CD14-positive monocyte (primary cell): ENCODE measurements at regions not wholly inside any gene's neighbourhood (a gene's known extent, or its start where the extent isn't known, plus 50 kb on each side); places are given as distances from the start of the nearest gene placed in this dataset.

Experiments used
- DNase-seq, 3 donors: peaks; one replicate each; pipeline ENCODE4 v3.0.0-alpha.2; 2011 to 2022
- H2AFZ ChIP-seq: 2 replicates; pipeline ENCODE4 v1.6.0; 2012; ENCODE audit warnings: mild to moderate bottlenecking, low read depth, low read length, inconsistent platforms; ENCODE audit not compliant: insufficient read depth, poor library complexity, severe bottlenecking
- H3K27ac ChIP-seq, 2 donors: 1 replicate in 1 of 2; 2 replicates in 1 of 2; pipeline ENCODE4 v1.5.1; 2012 to 2013; ENCODE audit warnings: low read length in 2 of 2, control low read depth in 1 of 2, inconsistent platforms in 1 of 2, low read depth in 1 of 2, mild to moderate bottlenecking in 1 of 2
- H3K27me3 ChIP-seq, 2 donors: one replicate each; pipeline versions ENCODE4 v1.6.0 to v1.6.1; 2011 to 2013; ENCODE audit warnings: low read length in 2 of 2; ENCODE audit not compliant: control insufficient read depth in 2 of 2, insufficient read depth in 2 of 2
- H3K36me3 ChIP-seq, 2 donors: replicated peaks in 1 of 2; 1 replicate in 1 of 2; 2 replicates in 1 of 2; pipeline versions ENCODE4 v1.5.1 to v1.6.1; 2012 to 2013; ENCODE audit warnings: low read length in 2 of 2, control low read depth in 1 of 2, inconsistent platforms in 1 of 2, mild to moderate bottlenecking in 1 of 2; ENCODE audit not compliant: insufficient read depth in 2 of 2, control insufficient read depth in 1 of 2
- H3K4me1 ChIP-seq, 2 donors: 1 replicate in 1 of 2; 2 replicates in 1 of 2; pipeline versions ENCODE4 v1.5.1 to v1.6.1; 2012 to 2013; ENCODE audit warnings: low read length in 2 of 2, control low read depth in 1 of 2, inconsistent platforms in 1 of 2, mild to moderate bottlenecking in 1 of 2, moderate library complexity in 1 of 2; ENCODE audit not compliant: insufficient read depth in 2 of 2, control insufficient read depth in 1 of 2
- H3K4me2 ChIP-seq: replicated peaks from 2 replicates; pipeline ENCODE3; 2012; ENCODE audit warnings: low read length, moderate library complexity, mild to moderate bottlenecking; ENCODE audit not compliant: poor library complexity, severe bottlenecking; ENCODE audit errors: extremely low read depth
- H3K4me3 ChIP-seq, 3 experiments: fragments of 200-600 bp in 1 of 3; sonication (generic) in 1 of 3; replicated peaks in 1 of 3; 1 replicate in 2 of 3; 2 replicates in 1 of 3; pipeline ENCODE4 v1.5.1; 2011 to 2013; ENCODE audit warnings: low read length in 3 of 3, mild to moderate bottlenecking in 3 of 3, control low read depth in 2 of 3, low read depth in 2 of 3, inconsistent platforms in 1 of 3, moderate library complexity in 1 of 3
- H3K79me2 ChIP-seq: 2 replicates; pipeline ENCODE4 v1.6.0; 2012; ENCODE audit warnings: mild to moderate bottlenecking, control low read depth, inconsistent platforms, low read length, moderate library complexity; ENCODE audit not compliant: insufficient read depth
- H3K9ac ChIP-seq: 2 replicates; pipeline ENCODE4 v1.6.0; 2017; ENCODE audit warnings: low read length, mild to moderate bottlenecking; ENCODE audit not compliant: insufficient read depth, poor library complexity, severe bottlenecking
- H3K9me3 ChIP-seq, 2 donors: replicated peaks in 1 of 2; 1 replicate in 1 of 2; 2 replicates in 1 of 2; pipeline versions ENCODE4 v1.5.1 to v1.6.1; 2012 to 2013; ENCODE audit warnings: low read length in 2 of 2, control low read depth in 1 of 2; ENCODE audit not compliant: control insufficient read depth in 1 of 2, insufficient read depth in 1 of 2
- H4K20me1 ChIP-seq: 2 replicates; pipeline ENCODE4 v1.6.0; 2012; ENCODE audit warnings: mild to moderate bottlenecking, low read length, control low read depth, moderate library complexity; ENCODE audit not compliant: insufficient read depth
- H3K27ac Mint-ChIP-seq, 7 donors: one replicate each; pipeline ENCODE4 v1.8.0; 2020; ENCODE audit warnings: mild to moderate bottlenecking in 7 of 7, mixed read lengths in 7 of 7, moderate library complexity in 6 of 7, inconsistent platforms in 2 of 7
- H3K27me3 Mint-ChIP-seq, 3 donors: one replicate each; pipeline ENCODE4 v1.8.0; 2021 to 2022; ENCODE audit warnings: low read depth in 3 of 3, mild to moderate bottlenecking in 3 of 3, mixed read lengths in 3 of 3, moderate library complexity in 3 of 3, inconsistent platforms in 1 of 3
- H3K36me3 Mint-ChIP-seq, 2 donors: one replicate each; pipeline ENCODE4 v1.8.0; 2020; ENCODE audit warnings: mixed read lengths in 2 of 2, inconsistent platforms in 1 of 2, mild to moderate bottlenecking in 1 of 2
- H3K4me1 Mint-ChIP-seq: one replicate; pipeline ENCODE4 v1.8.0; 2020; ENCODE audit warnings: mild to moderate bottlenecking, mixed read lengths
- H3K4me3 Mint-ChIP-seq, 2 donors: one replicate each; pipeline ENCODE4 v1.8.0; 2020; ENCODE audit warnings: mild to moderate bottlenecking in 2 of 2, mixed read lengths in 2 of 2, moderate library complexity in 1 of 2
- H3K9me3 Mint-ChIP-seq, 7 donors: one replicate each; pipeline ENCODE4 v1.8.0; 2020 to 2022; ENCODE audit warnings: mixed read lengths in 7 of 7, mild to moderate bottlenecking in 6 of 7, moderate library complexity in 6 of 7, inconsistent platforms in 2 of 7
- CTCF ChIP-seq: fragments of 200-600 bp; IDR thresholded peaks from one replicate; pipeline ENCODE4 v1.8.0; 2022; ENCODE audit warnings: antibody characterized with exemption, mild to moderate bottlenecking
- WGBS: methylation state at CpG from one replicate; pipeline ENCODE4 v1.1.5; 2013; ENCODE audit warnings: missing lambda C conversion rate; ENCODE audit not compliant: insufficient coverage; 5-methylcytosine and 5-hydroxymethylcytosine counted together
- intact Hi-C, 2 donors: fragments of 100-400 bp; cut with micrococcal nuclease; formaldehyde crosslinking; loops; one replicate each; pipeline versions ENCODE4 v1.15.0 to v1.15.1; 2023

- Mint-ChIP-seq H3K4me1 (no peaks in the 10 kb centered on the region), H3K9me3 (peaks cover 2 to 8% (median 4%) of the 10 kb centered on the region in 7 donors), H3K27ac (no peak overlapping the region), H3K4me3 (no peak overlapping the region), H3K36me3 (no peaks in the 10 kb centered on the region), H3K27me3 (no peaks in the 10 kb centered on the region)
- Histone ChIP-seq H3K9ac (no peak overlapping the region), H3K9me3 (peaks cover 0 to 3% of the 10 kb centered on the region in 2 donors), H3K4me1 (no peaks in the 10 kb centered on the region), H2AFZ (no peak overlapping the region), H4K20me1 (no peaks in the 10 kb centered on the region), H3K36me3 (no peaks in the 10 kb centered on the region), H3K4me3 (no peak overlapping the region), H3K27ac (no peak overlapping the region), H3K4me2 (no peak overlapping the region), H3K79me2 (no peaks in the 10 kb centered on the region), H3K27me3 (no peaks in the 10 kb centered on the region)
- intact Hi-C loops, result no loop called here
- no peak for TF ChIP-seq CTCF
- WGBS, result no CpG with 5 or more reads among the region's 1 CpG
- DNase-seq, result no peak
Observed at GRCh38 chr7:89934101-89934500, 220.2 kb upstream of the STEAP1 start.

GRCh38 chr7:89943525-89944050, 210.7 kb upstream of the STEAP1 start:
- H3K4me3 ChIP-seq, result no peak overlapping the region
- intact Hi-C loops, result no loop called here
- no peak overlapping the region for H3K9ac ChIP-seq
- no peak for DNase-seq
- Mint-ChIP-seq H3K36me3 (no peaks in the 10 kb centered on the region), H3K4me3 (no peak overlapping the region), H3K9me3 (peaks cover 0 to 7% (median 3%) of the 10 kb centered on the region in 7 donors), H3K27me3 (no peaks in the 10 kb centered on the region), H3K27ac (no peak overlapping the region), H3K4me1 (no peaks in the 10 kb centered on the region)
- 80% methylated on average over 1 of the region's 3 CpGs for WGBS
- no peaks in the 10 kb centered on the region for H3K79me2 ChIP-seq
- no peaks in the 10 kb centered on the region for H4K20me1 ChIP-seq
- no peak overlapping the region for H3K4me2 ChIP-seq
- H3K27me3 ChIP-seq, result no peaks in the 10 kb centered on the region
- H3K9me3 ChIP-seq, result peaks cover 0 to 5% of the 10 kb centered on the region in 2 donors
- no peaks in the 10 kb centered on the region for H3K4me1 ChIP-seq
- H2AFZ ChIP-seq, result no peak overlapping the region
- TF ChIP-seq CTCF, result no peak
- H3K36me3 ChIP-seq, result no peaks in the 10 kb centered on the region
- no peak overlapping the region for H3K27ac ChIP-seq
